H9 (cell line): ENCODE measurements at regions not wholly inside any gene's neighbourhood (a gene's known extent, or its start where the extent isn't known, plus 50 kb on each side); places are given as distances from the start of the nearest gene placed in this dataset.

Experiments used
- DNase-seq: peaks from one replicate; pipeline ENCODE4 v3.0.0-alpha.2; 2017
- H2AFZ ChIP-seq: one replicate; pipeline ENCODE4 v1.6.1; 2013; ENCODE audit warnings: mild to moderate bottlenecking, low read length, control low read depth, moderate library complexity
- H2AK5ac ChIP-seq: 2 replicates; pipeline ENCODE4 v1.6.1; 2013; ENCODE audit warnings: low read length, control low read depth, mixed read lengths; ENCODE audit not compliant: insufficient read length
- H2BK120ac ChIP-seq: one replicate; pipeline ENCODE4 v1.6.1; 2013; ENCODE audit warnings: low read depth, mild to moderate bottlenecking, low read length, control low read depth, inconsistent platforms; ENCODE audit not compliant: poor library complexity, severe bottlenecking
- H2BK12ac ChIP-seq: 2 replicates; pipeline ENCODE4 v1.6.1; 2013; ENCODE audit warnings: low read length, control low read depth, mixed read lengths, low read depth; ENCODE audit not compliant: insufficient read length
- H2BK15ac ChIP-seq: 2 replicates; pipeline ENCODE4 v1.6.1; 2013; ENCODE audit warnings: low read depth, low read length, control low read depth
- H2BK20ac ChIP-seq: one replicate; pipeline ENCODE4 v1.6.1; 2013; ENCODE audit warnings: low read depth, mild to moderate bottlenecking, low read length, control low read depth, inconsistent platforms; ENCODE audit not compliant: poor library complexity, severe bottlenecking
- H2BK5ac ChIP-seq: 2 replicates; pipeline ENCODE4 v1.6.1; 2013; ENCODE audit warnings: low read length, control low read depth, mixed read lengths; ENCODE audit not compliant: insufficient read length
- H3K14ac ChIP-seq: 2 replicates; pipeline ENCODE4 v1.6.1; 2013; ENCODE audit warnings: low read length, control low read depth; ENCODE audit not compliant: insufficient read depth
- H3K18ac ChIP-seq: 2 replicates; pipeline ENCODE4 v1.6.1; 2013; ENCODE audit warnings: low read depth, mild to moderate bottlenecking, mixed read lengths, low read length, control low read depth; ENCODE audit not compliant: insufficient read length
- H3K23ac ChIP-seq: 2 replicates; pipeline ENCODE4 v1.6.1; 2013; ENCODE audit warnings: low read length, control low read depth, mixed read lengths, low read depth; ENCODE audit not compliant: insufficient read length
- H3K23me2 ChIP-seq: 2 replicates; pipeline ENCODE4 v1.6.1; 2013; ENCODE audit warnings: low read depth, mild to moderate bottlenecking, mixed read lengths, low read length, control low read depth; ENCODE audit not compliant: insufficient read length, poor library complexity, severe bottlenecking
- H3K27ac ChIP-seq: 2 replicates; pipeline ENCODE4 v1.5.1; 2013; ENCODE audit warnings: low read length, control low read depth, mixed read lengths, low read depth; ENCODE audit not compliant: insufficient read length
- H3K27me3 ChIP-seq: 2 replicates; pipeline ENCODE4 v1.6.1; 2013; ENCODE audit warnings: low read length, control low read depth, inconsistent platforms; ENCODE audit not compliant: insufficient read depth
- H3K4ac ChIP-seq: 2 replicates; pipeline ENCODE4 v1.6.1; 2013; ENCODE audit warnings: low read depth, mild to moderate bottlenecking, control low read depth, inconsistent platforms, low read length, moderate library complexity
- H3K4me1 ChIP-seq: 2 replicates; pipeline ENCODE4 v1.6.1; 2013; ENCODE audit warnings: low read length, control low read depth, inconsistent platforms; ENCODE audit not compliant: insufficient read depth
- H3K4me2 ChIP-seq: 2 replicates; pipeline ENCODE4 v1.6.1; 2013; ENCODE audit warnings: low read length, control low read depth, mixed read lengths; ENCODE audit not compliant: insufficient read length, insufficient read depth
- H3K56ac ChIP-seq: 2 replicates; pipeline ENCODE4 v1.6.1; 2013; ENCODE audit warnings: low read depth, mild to moderate bottlenecking, mixed read lengths, low read length, control low read depth; ENCODE audit not compliant: insufficient read length
- H3K79me1 ChIP-seq: 2 replicates; pipeline ENCODE4 v1.6.1; 2013; ENCODE audit warnings: low read depth, mild to moderate bottlenecking, moderate library complexity, low read length, control low read depth, inconsistent platforms; ENCODE audit not compliant: insufficient read depth, poor library complexity, severe bottlenecking
- H3K79me2 ChIP-seq: 2 replicates; pipeline ENCODE4 v1.6.1; 2013; ENCODE audit warnings: low read length, control low read depth, inconsistent platforms; ENCODE audit not compliant: insufficient read depth
- H3K9ac ChIP-seq: 2 replicates; pipeline ENCODE4 v1.6.1; 2013; ENCODE audit warnings: low read length, control low read depth, mixed read lengths; ENCODE audit not compliant: insufficient read length; ENCODE audit errors: extremely low read depth
- H3K9me3 ChIP-seq: one replicate; pipeline ENCODE4 v1.6.1; 2013; ENCODE audit warnings: low read depth, low read length, inconsistent platforms; ENCODE audit not compliant: control insufficient read depth
- H3T11ph ChIP-seq: one replicate; pipeline ENCODE4 v1.6.1; 2013; ENCODE audit warnings: mild to moderate bottlenecking, low read length, control low read depth, inconsistent platforms
- H4K20me1 ChIP-seq: one replicate; pipeline ENCODE4 v1.6.1; 2013; ENCODE audit not compliant: control insufficient read depth, insufficient read length, insufficient read depth
- H4K5ac ChIP-seq: 2 replicates; pipeline ENCODE4 v1.6.1; 2013; ENCODE audit warnings: low read depth, mild to moderate bottlenecking, mixed read lengths, low read length, control low read depth; ENCODE audit not compliant: insufficient read length
- H4K8ac ChIP-seq: replicated peaks from 2 replicates; pipeline ENCODE4 v1.6.1; 2013; ENCODE audit warnings: low read length, control low read depth, mixed read lengths, low read depth; ENCODE audit not compliant: insufficient read length
- H4K91ac ChIP-seq: 2 replicates; pipeline ENCODE4 v1.6.1; 2013; ENCODE audit warnings: low read depth, mild to moderate bottlenecking, moderate library complexity, mixed read lengths, low read length, control low read depth; ENCODE audit not compliant: insufficient read length
- H3K27ac Mint-ChIP-seq, 3 experiments: 2 replicates in 2 of 3; 3 replicates in 1 of 3; pipeline ENCODE4 v1.8.0; 2020 to 2021; ENCODE audit warnings: mixed read lengths in 3 of 3, mild to moderate bottlenecking in 1 of 3, moderate library complexity in 1 of 3
- H3K27me3 Mint-ChIP-seq: 2 replicates; pipeline ENCODE4 v1.8.0; 2021; ENCODE audit warnings: low read depth, mild to moderate bottlenecking, moderate library complexity, mixed read lengths
- H3K36me3 Mint-ChIP-seq, 3 experiments: 2 replicates in 2 of 3; 3 replicates in 1 of 3; pipeline ENCODE4 v1.8.0; 2020 to 2021; ENCODE audit warnings: low read depth in 3 of 3, mixed read lengths in 3 of 3; ENCODE audit not compliant: insufficient read depth in 1 of 3
- H3K4me1 Mint-ChIP-seq, 2 experiments: 2 replicates each; pipeline ENCODE4 v1.8.0; 2020; ENCODE audit warnings: mixed read lengths in 2 of 2
- H3K4me3 Mint-ChIP-seq, 2 experiments: 2 replicates in 1 of 2; 3 replicates in 1 of 2; pipeline ENCODE4 v1.8.0; 2020 to 2021; ENCODE audit warnings: mild to moderate bottlenecking in 2 of 2, mixed read lengths in 2 of 2, moderate library complexity in 1 of 2
- H3K9me3 Mint-ChIP-seq, 2 experiments: 2 replicates in 1 of 2; 3 replicates in 1 of 2; pipeline ENCODE4 v1.8.0; 2020; ENCODE audit warnings: mild to moderate bottlenecking in 2 of 2, mixed read lengths in 2 of 2, moderate library complexity in 1 of 2
- CTCF ChIP-seq: fragments of 200-600 bp; sonication (generic); conservative IDR thresholded peaks from 3 replicates; pipeline ENCODE4 v1.8.0; 2021; ENCODE audit warnings: antibody characterized with exemption, mild to moderate bottlenecking
- whole genome bisulfite sequencing: extraction: QIAGEN DNeasy Blood & Tissue Kit; methylation state at CpG from one replicate; pipeline ENCODE4 v1.1.7; 2013; ENCODE audit warnings: missing lambda C conversion rate, low lambda C conversion rate, mixed read lengths; ENCODE audit not compliant: insufficient read length; ENCODE audit errors: extremely low coverage; 5-methylcytosine and 5-hydroxymethylcytosine counted together

- no CpG with 5 or more reads among the region's 4 CpGs for WGBS
- no peak overlapping the region for H3K27ac ChIP-seq
- H3K23ac ChIP-seq = no peak overlapping the region
- peaks cover 2% of the 10 kb centered on the region; the same call in 1 of the 2 replicates for H3K27me3 Mint-ChIP-seq
- no peak overlapping the region for H3K56ac ChIP-seq
- peaks cover 0 to 3% (median 0%) of the 10 kb centered on the region in 3 experiments; a peak in 1 of 7 replicates for H3K36me3 Mint-ChIP-seq
- H3K9me3 ChIP-seq = no peaks in the 10 kb centered on the region
- H3K79me1 ChIP-seq = no peaks in the 10 kb centered on the region
- H4K91ac ChIP-seq = no peak overlapping the region
- no peaks in the 10 kb centered on the region for H3K23me2 ChIP-seq
- no peak overlapping the region for H4K8ac ChIP-seq
- no peaks in the 10 kb centered on the region for H4K20me1 ChIP-seq
- H2AK5ac ChIP-seq = no peak overlapping the region
- no peak overlapping the region for H2AFZ ChIP-seq
- H3K9ac ChIP-seq = no peak overlapping the region
- H3T11ph ChIP-seq = no peak overlapping the region
- no peak overlapping the region for H2BK12ac ChIP-seq
- no peak overlapping the region for H2BK15ac ChIP-seq
- no peaks in the 10 kb centered on the region for H3K4me1 ChIP-seq
- H3K18ac ChIP-seq = no peak overlapping the region
- TF ChIP-seq CTCF = no peak
- no peak overlapping the region for H2BK20ac ChIP-seq
- no peak overlapping the region for H2BK120ac ChIP-seq
- no peak overlapping the region for H3K4me3 Mint-ChIP-seq
- H3K9me3 Mint-ChIP-seq = peaks cover under 1 to 5% of the 10 kb centered on the region in 2 experiments; a peak in 3 of 5 replicates
- no peak overlapping the region for H3K14ac ChIP-seq
- no peaks in the 10 kb centered on the region for H3K79me2 ChIP-seq
- no peak overlapping the region for H4K5ac ChIP-seq
- H3K4me2 ChIP-seq = no peak overlapping the region
- no peak overlapping the region for H3K4ac ChIP-seq
- H2BK5ac ChIP-seq = no peak overlapping the region
- H3K4me1 Mint-ChIP-seq = no peaks in the 10 kb centered on the region
- DNase-seq = no peak
- no peak overlapping the region for H3K27ac Mint-ChIP-seq
- H3K27me3 ChIP-seq = no peaks in the 10 kb centered on the region
These were observed 144.1 kb downstream of the CSNK2A3 start for GRCh38 chr11:11208994-11209393.
